Karpas-422 (cell line): ENCODE measurements at regions not wholly inside any gene's neighbourhood (a gene's known extent, or its start where the extent isn't known, plus 50 kb on each side); places are given as distances from the start of the nearest gene placed in this dataset.

Experiments
- DNase-seq: peaks from one replicate; pipeline ENCODE4 v3.0.0-alpha.2; 2015
- H2AFZ ChIP-seq: fragments of 200-600 bp; sonication (generic); 2 replicates; pipeline ENCODE4 v1.6.1; 2014; ENCODE audit warnings: antibody characterized with exemption, low read length, mixed read lengths
- H3K27ac ChIP-seq: fragments of 200-600 bp; sonication (generic); 2 replicates; pipeline ENCODE4 v1.5.1; 2014; ENCODE audit warnings: mild to moderate bottlenecking, low read length, moderate library complexity
- H3K27me3 ChIP-seq: fragments of 200-600 bp; sonication (generic); 2 replicates; pipeline ENCODE4 v1.6.1; 2014; ENCODE audit warnings: low read length, mixed read lengths
- H3K36me3 ChIP-seq: fragments of 200-600 bp; sonication (generic); 2 replicates; pipeline ENCODE4 v1.6.1; 2014; ENCODE audit warnings: low read length, mixed read lengths; ENCODE audit not compliant: insufficient read depth
- H3K4me1 ChIP-seq: fragments of 200-600 bp; sonication (generic); 2 replicates; pipeline ENCODE4 v1.6.1; 2014; ENCODE audit warnings: mild to moderate bottlenecking, low read length, mixed read lengths
- H3K4me2 ChIP-seq: fragments of 200-600 bp; sonication (generic); 2 replicates; pipeline ENCODE4 v1.6.1; 2014; ENCODE audit warnings: low read length, low read depth, mild to moderate bottlenecking; ENCODE audit not compliant: poor library complexity, severe bottlenecking
- H3K4me3 ChIP-seq: fragments of 200-600 bp; sonication (generic); 2 replicates; pipeline ENCODE4 v1.5.1; 2014; ENCODE audit warnings: mild to moderate bottlenecking, antibody characterized with exemption, low read length, mixed read lengths
- H3K79me2 ChIP-seq: fragments of 200-600 bp; sonication (generic); 2 replicates; pipeline ENCODE4 v1.6.1; 2014; ENCODE audit warnings: mild to moderate bottlenecking, low read length, mixed read lengths
- H3K9ac ChIP-seq: fragments of 200-600 bp; sonication (generic); 2 replicates; pipeline ENCODE4 v1.6.0; 2014; ENCODE audit warnings: low read length
- H3K9me2 ChIP-seq: fragments of 200-600 bp; sonication (generic), shearing (Covaris generic); replicated peaks from 2 replicates; pipeline ENCODE4 v1.6.0; 2014; ENCODE audit warnings: mild to moderate bottlenecking, low read length, moderate library complexity; ENCODE audit not compliant: insufficient read depth
- H3K9me3 ChIP-seq: fragments of 300-700, 200-600 bp; sonication (generic); 2 replicates; pipeline ENCODE4 v1.6.1; 2014; ENCODE audit warnings: low read length, mixed read lengths
- H4K20me1 ChIP-seq: fragments of 200-600 bp; sonication (generic); 2 replicates; pipeline ENCODE4 v1.6.1; 2014; ENCODE audit warnings: mild to moderate bottlenecking, antibody characterized with exemption, low read length, low read depth; ENCODE audit not compliant: insufficient read depth

DNA sequence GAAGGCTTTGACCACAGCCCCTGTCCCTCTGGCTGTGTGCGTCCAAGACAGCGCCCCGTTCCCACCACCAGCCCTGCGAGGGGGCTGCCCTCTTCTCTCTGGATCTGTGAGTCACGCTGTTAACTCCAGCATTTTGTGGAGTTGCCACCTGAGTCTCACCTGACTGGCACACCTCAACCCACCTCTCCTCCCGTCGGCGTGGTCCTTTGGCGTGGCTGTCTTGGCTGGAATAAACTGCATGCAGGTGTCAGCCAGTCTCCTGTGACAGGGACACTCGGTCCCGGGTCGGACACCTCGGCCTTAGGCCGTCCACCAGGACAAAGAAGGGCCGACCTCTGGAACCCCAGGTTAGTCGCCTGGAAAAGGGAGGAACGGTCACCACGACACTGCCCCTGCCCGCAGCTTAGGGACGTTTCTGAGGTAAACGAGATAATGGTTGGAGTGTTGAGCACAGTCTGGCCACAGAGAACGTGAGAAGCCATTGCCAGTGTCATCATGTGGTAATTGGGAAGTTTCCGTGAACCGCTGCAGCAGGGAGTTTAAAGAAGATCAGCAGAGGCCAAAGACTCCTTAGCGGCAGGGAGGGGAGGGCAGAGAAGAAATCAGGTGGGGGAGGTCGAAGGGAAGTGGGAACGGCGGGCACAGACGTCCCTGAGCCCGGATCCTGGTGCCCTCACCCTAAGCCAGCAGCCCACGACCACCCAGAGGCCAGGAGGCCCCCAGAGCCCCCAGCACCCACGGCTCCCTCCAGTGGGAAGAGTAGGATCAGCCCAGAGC is 73.6 kb upstream of the FAM20C start:
- no peaks in the 10 kb centered on the region for H3K79me2 ChIP-seq
- DNase-seq: no peak
- no peak overlapping the region for H3K9ac ChIP-seq
- no peaks in the 10 kb centered on the region for H3K9me2 ChIP-seq
- H3K36me3 ChIP-seq: no peaks in the 10 kb centered on the region
- H2AFZ ChIP-seq: no peak overlapping the region
- no peak overlapping the region for H3K4me3 ChIP-seq
- H3K27ac ChIP-seq: no peak overlapping the region
- H3K9me3 ChIP-seq: no peaks in the 10 kb centered on the region
- no peaks in the 10 kb centered on the region for H4K20me1 ChIP-seq
- no peaks in the 10 kb centered on the region for H3K4me1 ChIP-seq
- H3K4me2 ChIP-seq: no peak overlapping the region
- no peaks in the 10 kb centered on the region for H3K27me3 ChIP-seq

DNA sequence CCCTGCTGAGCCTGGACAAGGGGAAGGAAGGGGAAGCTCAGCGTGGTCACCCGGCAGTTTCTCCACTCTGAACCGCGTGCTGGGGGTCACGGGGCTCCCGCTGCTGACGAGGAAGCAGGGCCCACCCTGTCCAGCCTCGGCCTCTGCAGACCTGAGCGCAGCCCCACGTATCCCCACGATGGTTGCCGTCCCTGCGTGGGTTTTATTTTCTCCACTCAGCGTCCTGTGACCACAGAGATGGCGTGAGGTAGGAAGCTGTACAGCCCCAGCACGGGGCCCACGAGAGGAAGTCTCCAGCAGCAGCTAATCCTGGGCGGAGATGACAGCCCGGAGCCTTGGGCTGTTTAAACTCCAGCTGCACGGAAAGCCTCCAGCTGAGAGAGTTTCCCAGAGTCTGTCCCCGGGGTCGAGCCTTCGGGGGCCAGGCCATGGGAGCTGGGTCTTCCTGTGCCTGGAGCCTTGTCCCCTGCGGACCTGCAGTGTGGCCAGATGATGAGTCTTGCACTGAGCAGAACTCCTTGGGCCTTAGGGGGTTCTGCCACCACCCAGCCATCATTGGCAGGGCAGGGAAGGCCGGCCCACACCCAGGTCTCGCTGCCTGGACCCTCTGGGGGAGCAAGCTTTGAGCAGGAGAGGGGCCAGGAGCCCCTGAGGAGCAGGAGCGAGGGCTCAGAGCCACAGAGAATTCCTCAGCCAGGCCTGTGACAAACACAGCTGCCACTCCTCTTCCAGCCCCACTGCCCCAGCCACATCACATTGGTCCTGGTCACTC is 72.8 kb upstream of the FAM20C start:
- Histone ChIP-seq H3K4me3 (no peak overlapping the region), H3K9me3 (no peaks in the 10 kb centered on the region), H3K36me3 (no peaks in the 10 kb centered on the region), H3K9ac (no peak overlapping the region), H3K27me3 (no peaks in the 10 kb centered on the region), H4K20me1 (no peaks in the 10 kb centered on the region), H3K4me1 (no peaks in the 10 kb centered on the region), H3K4me2 (no peak overlapping the region), H3K9me2 (no peaks in the 10 kb centered on the region), H2AFZ (no peak overlapping the region), H3K27ac (no peak overlapping the region), H3K79me2 (no peaks in the 10 kb centered on the region)
- DNase-seq: no peak

DNA sequence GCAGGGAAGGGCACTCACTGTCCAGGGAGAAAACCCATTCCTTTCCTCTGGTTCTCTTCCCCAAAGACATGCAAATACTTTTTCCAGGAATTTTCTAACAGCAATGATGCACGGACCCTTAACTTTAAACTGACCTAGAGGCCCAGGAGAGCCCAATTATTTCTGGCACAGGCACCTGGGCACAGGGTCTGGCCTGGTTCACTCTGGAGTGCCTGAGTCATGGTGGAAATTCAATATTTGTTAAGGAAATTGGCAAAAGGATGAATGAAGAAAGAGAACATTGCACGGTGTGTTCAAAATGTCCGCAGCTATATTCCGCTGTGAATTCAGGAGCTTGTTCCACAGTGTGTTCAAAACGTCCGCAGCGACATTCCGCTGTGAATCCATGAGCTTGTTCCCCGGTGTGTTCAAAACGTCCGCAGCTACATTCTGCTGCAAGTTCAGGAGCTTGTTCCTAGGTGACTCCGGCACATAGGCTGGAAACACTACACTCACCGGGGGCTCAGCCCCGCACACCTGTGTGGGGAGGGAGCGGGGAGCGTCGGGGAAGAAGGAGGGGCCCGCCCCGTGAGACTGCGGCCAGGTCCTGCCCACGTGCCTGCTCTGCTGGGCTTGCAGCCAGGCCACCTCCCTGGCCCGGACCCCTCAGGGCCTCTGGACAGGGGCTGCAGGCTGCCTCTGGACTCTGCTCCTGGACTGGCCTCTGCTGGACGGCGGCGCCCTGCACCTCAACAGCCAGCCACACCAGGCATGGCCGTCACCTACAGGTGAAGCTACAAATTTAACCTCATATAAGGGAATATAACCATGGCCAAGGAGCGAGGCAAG is 72.0 kb upstream of the FAM20C start:
- Histone ChIP-seq H4K20me1 (no peaks in the 10 kb centered on the region), H2AFZ (no peak overlapping the region), H3K27ac (no peak overlapping the region), H3K9me2 (no peaks in the 10 kb centered on the region), H3K4me3 (no peak overlapping the region), H3K36me3 (no peaks in the 10 kb centered on the region), H3K9ac (no peak overlapping the region), H3K79me2 (no peaks in the 10 kb centered on the region), H3K4me2 (no peak overlapping the region), H3K27me3 (no peaks in the 10 kb centered on the region), H3K4me1 (no peaks in the 10 kb centered on the region), H3K9me3 (no peaks in the 10 kb centered on the region)
- no peak for DNase-seq

DNA sequence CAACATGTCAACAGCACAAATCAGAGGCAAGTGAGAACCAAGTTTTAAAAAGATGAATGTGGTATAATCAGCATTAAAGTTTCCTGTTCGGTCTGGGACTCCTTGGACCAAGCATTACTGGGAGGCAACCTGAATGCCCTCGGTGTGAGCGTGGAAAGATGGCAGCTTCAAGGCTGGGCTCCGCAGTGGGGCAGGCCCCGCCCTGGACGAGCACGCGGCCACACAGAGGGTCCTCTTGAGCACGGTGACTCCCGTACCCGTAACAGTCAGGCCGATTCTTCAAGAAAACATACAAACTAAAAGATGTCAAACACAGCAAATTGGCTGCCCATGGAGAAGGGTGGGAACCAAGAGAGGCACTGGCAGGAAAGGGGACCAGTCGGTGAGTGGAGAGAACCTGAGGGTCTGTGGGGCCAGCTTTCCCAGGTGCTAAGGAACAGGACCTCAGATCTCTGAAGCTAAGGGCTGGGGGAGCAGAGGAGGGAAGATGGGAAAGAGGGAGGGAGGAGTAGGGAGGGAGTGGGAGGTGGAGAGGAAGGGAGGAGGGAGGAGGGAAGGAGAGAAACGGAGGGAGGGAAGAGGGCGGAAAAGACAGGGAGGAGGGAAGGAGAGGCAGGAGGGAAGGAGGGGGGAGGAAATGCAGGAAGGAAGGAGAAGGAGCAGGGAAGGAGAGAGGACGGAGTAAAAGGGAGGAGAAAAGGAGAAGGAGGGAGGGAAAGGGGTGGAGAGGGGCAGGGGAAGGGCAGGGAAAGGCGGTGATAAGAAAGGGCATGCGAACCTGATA is 71.2 kb upstream of the FAM20C start:
- Histone ChIP-seq H3K4me3 (no peak overlapping the region), H4K20me1 (no peaks in the 10 kb centered on the region), H3K4me2 (no peak overlapping the region), H3K79me2 (no peaks in the 10 kb centered on the region), H3K27me3 (no peaks in the 10 kb centered on the region), H3K36me3 (no peaks in the 10 kb centered on the region), H2AFZ (no peak overlapping the region), H3K9ac (no peak overlapping the region), H3K9me2 (no peaks in the 10 kb centered on the region), H3K27ac (no peak overlapping the region), H3K4me1 (no peaks in the 10 kb centered on the region), H3K9me3 (no peaks in the 10 kb centered on the region)
- DNase-seq: no peak

DNA sequence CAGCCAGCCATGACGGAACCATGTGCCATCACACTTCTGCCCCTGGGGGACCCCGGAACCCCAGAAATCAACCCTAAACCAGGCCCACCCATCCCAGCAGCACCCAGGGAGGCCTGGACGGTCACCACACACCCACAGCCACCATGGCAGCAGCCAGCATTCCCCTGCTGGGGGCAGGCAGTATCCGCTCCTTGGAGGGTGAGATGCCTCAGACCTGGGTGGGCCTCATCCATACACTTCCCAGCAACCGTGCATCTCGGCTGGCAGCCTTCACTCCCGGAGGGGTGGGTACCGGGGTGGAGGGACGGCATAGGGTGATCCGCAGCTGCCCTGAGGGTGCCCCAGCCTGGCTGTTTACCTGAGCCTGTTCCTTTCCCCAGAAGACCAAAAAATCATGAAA is 69.1 kb upstream of the FAM20C start:
- no peaks in the 10 kb centered on the region for H3K79me2 ChIP-seq
- no peaks in the 10 kb centered on the region for H3K9me3 ChIP-seq
- no peaks in the 10 kb centered on the region for H3K36me3 ChIP-seq
- no peak overlapping the region for H3K4me3 ChIP-seq
- H3K9ac ChIP-seq: no peak overlapping the region
- H4K20me1 ChIP-seq: no peaks in the 10 kb centered on the region
- H3K27ac ChIP-seq: no peak overlapping the region
- H3K27me3 ChIP-seq: no peaks in the 10 kb centered on the region
- DNase-seq: no peak
- H3K4me1 ChIP-seq: no peaks in the 10 kb centered on the region
- H3K4me2 ChIP-seq: no peak overlapping the region
- no peak overlapping the region for H2AFZ ChIP-seq
- no peaks in the 10 kb centered on the region for H3K9me2 ChIP-seq

DNA sequence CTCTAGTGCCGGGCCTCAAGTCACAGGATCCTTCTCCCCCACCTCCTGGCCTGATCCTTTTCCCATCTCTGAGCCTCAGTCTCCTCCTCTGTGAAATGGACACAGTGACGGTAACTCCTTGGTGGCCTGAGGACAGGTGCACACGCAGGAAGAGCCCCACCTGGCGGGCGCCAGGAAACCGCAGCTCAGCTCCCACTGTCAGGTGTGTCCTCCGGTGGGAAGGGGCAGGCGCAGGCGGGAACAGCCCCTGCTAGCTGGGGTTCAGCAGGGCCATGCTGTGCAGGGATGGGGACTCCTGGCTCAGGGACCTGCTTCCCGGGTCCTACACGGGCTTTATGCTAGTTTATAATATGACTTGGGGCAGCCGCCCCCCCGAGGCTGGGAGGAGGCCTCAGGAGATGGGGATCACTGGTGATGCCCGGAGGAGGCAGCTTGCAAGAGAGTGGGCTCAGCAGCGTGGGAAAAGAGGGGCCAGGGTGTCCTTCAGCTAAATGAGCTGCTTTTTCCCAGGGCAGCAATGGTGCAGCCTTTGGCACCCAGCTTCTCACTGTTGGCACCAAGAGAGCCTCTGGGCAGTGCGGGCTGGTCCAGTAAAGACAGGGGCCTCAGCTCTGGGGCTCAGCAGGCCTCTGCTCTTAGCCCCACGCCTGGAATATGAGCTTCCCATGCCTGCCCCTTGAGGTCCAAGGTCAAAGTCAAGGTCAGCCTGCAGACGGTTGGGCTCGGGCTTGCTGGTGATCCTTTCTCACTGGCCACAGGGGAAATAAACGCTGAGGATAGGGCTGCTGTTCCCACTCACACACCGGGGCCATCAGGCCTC is 68.0 kb upstream of the FAM20C start:
- no peaks in the 10 kb centered on the region for H3K27me3 ChIP-seq
- H3K79me2 ChIP-seq: no peaks in the 10 kb centered on the region
- DNase-seq: no peak
- H3K36me3 ChIP-seq: no peaks in the 10 kb centered on the region
- no peak overlapping the region for H3K9ac ChIP-seq
- no peaks in the 10 kb centered on the region for H3K9me3 ChIP-seq
- H2AFZ ChIP-seq: no peak overlapping the region
- H3K27ac ChIP-seq: no peak overlapping the region
- H3K4me1 ChIP-seq: no peaks in the 10 kb centered on the region
- no peak overlapping the region for H3K4me2 ChIP-seq
- no peak overlapping the region for H3K4me3 ChIP-seq
- H3K9me2 ChIP-seq: no peaks in the 10 kb centered on the region
- no peaks in the 10 kb centered on the region for H4K20me1 ChIP-seq

DNA sequence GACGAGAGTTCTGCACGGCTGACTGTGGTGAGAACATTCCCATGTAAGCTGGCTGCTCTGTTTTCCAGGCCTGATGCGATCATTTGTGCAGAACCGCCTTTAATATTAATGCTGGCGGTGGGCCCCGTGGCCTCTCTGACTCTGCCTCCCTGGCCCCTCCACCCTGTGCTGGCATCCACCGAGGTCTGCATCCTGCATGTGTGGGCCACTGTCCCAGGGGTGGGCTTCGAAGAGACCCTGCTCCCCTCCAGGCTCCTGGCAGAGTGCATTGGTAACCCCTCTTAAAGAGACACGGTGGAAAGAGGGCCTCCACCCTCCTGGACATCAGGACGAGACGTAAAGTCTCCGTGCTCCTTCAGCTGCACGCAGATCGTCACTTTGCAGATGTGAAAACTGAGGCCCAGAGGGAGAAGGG is 67.3 kb upstream of the FAM20C start:
- Histone ChIP-seq H3K9me2 (no peaks in the 10 kb centered on the region), H3K9me3 (no peaks in the 10 kb centered on the region), H4K20me1 (no peaks in the 10 kb centered on the region), H3K36me3 (no peaks in the 10 kb centered on the region), H3K4me1 (no peaks in the 10 kb centered on the region), H3K4me2 (no peak overlapping the region), H3K27ac (no peak overlapping the region), H3K9ac (no peak overlapping the region), H2AFZ (no peak overlapping the region), H3K27me3 (no peaks in the 10 kb centered on the region), H3K4me3 (no peak overlapping the region), H3K79me2 (no peaks in the 10 kb centered on the region)
- no peak for DNase-seq
